ENCODE measurements at regions not wholly inside any gene's neighbourhood (a gene's known extent, or its start where the extent isn't known, plus 50 kb on each side); places are given as distances from the start of the nearest gene placed in this dataset.

DNA sequence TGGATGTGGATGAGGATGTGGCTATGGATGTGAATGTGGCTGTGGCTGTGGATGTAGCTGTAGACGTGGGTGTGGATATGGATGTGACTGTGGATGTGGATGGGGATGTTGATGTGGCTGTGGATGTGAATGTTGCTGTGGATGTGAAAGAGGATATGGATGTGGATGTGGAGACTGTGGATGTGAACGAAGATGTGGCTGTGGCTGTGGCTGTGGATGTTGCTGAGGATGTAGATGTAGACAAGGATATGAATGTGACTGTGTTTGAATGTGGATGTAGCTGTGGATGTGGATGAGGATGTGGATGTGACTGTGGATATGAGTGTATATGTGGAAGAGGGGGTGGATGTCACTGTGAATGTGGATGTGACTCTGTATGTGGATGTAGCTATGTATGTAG is 884.6 kb upstream of the CHAC2 start:
- DNase-seq (ENCODE audit: low spot score) = no peak
- Mint-ChIP-seq H3K4me1 (ENCODE audit: low read depth in 2 of 2) (no peaks in the 10 kb centered on the region), H3K9me3 (peaks cover 2% of the 10 kb centered on the region), H3K36me3 (no peaks in the 10 kb centered on the region), H3K27ac (no peak overlapping the region), H3K27me3 (no peaks in the 10 kb centered on the region), H3K4me3 (no peak overlapping the region)
- ATAC-seq = no peak

DNA sequence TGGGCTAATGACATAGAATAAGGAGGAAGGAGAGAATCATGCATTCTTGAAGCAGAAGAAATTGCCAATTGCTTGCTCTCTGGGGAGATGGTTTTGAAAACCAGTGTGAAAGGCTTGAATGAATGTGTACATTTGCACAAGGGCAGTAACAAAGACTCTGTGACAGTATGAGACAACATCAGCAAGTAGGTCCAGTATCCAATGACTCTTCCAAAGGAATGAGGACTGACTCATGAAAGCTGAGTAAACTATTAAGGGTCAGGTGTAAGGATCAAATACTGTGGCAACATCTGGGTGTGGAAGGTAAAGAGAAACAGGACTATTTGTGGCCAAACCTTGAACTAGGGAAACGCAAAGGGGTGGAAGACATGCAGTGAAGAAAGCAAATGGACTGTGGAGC is 886.0 kb upstream of the CHAC2 start:
- Mint-ChIP-seq H3K9me3 (peaks cover 2% of the 10 kb centered on the region), H3K36me3 (no peaks in the 10 kb centered on the region), H3K27me3 (no peaks in the 10 kb centered on the region), H3K4me1 (ENCODE audit: low read depth in 2 of 2) (no peaks in the 10 kb centered on the region), H3K27ac (no peak overlapping the region), H3K4me3 (no peak overlapping the region)
- ATAC-seq = no peak
- DNase-seq (ENCODE audit: low spot score) = no peak

DNA sequence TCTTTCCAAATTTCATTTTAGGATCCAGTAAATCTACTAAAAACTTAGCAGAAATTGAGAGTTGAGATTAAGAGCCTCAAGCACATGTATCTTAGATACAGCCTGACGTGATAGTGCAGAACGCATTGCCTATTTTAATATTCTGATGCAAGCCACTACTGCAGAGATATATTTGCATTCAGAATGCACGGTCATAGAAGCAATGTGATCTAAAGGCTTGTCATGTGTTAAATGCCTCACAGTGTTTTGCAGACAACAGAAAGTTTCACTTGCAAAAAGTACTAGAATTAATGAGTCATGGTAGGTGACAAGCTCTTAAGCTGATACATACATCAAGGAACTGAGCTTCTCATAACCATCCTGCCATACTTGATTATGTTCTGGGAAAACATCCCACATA is 886.7 kb upstream of the CHAC2 start:
- ATAC-seq = no peak
- no peaks in the 10 kb centered on the region for H3K27me3 Mint-ChIP-seq
- no peaks in the 10 kb centered on the region for H3K36me3 Mint-ChIP-seq
- no peak overlapping the region for H3K27ac Mint-ChIP-seq
- H3K9me3 Mint-ChIP-seq = peaks cover 3% of the 10 kb centered on the region
- H3K4me1 Mint-ChIP-seq (ENCODE audit: low read depth in 2 of 2) = no peaks in the 10 kb centered on the region
- DNase-seq (ENCODE audit: low spot score) = no peak
- H3K4me3 Mint-ChIP-seq = no peak overlapping the region

DNA sequence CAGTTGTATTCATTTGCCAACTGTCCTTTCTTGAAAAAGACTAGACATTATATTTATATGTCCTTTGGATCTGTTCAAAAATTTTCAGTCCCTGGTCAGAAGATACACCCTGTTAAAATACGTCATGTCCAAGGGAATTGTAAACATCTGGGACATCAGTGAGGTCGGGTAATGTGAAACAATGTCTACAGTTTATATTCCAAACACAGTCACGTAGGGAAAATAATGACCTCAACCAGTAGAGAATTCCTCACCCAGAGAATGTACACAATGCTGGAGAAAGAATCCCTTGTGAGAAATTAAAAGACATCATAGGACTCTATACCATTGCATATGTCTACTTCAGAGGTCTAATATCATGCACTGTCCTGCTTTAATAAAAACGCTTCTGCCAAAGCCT is 888.0 kb upstream of the CHAC2 start:
- DNase-seq (ENCODE audit: low spot score) = no peak
- Mint-ChIP-seq H3K4me1 (ENCODE audit: low read depth in 2 of 2) (no peaks in the 10 kb centered on the region), H3K9me3 (peaks cover 7% of the 10 kb centered on the region), H3K4me3 (no peak overlapping the region), H3K27ac (no peak overlapping the region), H3K27me3 (no peaks in the 10 kb centered on the region), H3K36me3 (no peaks in the 10 kb centered on the region)
- ATAC-seq = no peak

DNA sequence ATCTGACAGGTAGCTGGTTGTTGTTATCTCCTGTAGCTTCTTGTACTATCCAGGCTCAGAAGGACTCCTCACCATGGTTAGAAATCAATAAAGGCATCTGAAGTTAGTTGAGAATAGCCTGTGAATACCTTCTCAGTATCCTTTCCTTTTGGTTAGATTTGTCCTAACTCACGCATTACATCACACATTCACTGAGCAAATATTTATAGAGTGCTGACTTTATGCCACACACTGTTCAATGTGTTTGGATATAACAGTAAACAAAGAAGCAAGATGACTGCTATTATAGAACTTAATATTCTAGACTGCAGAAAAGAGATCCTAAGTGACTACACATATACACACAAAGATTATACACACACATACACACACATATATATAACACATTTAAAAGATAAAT is 889.9 kb upstream of the CHAC2 start:
- Mint-ChIP-seq H3K4me1 (ENCODE audit: low read depth in 2 of 2) (no peaks in the 10 kb centered on the region), H3K27ac (no peak overlapping the region), H3K27me3 (no peaks in the 10 kb centered on the region), H3K4me3 (no peak overlapping the region), H3K9me3 (peaks cover 7% of the 10 kb centered on the region), H3K36me3 (no peaks in the 10 kb centered on the region)
- no peak for ATAC-seq
- no peak for DNase-seq (ENCODE audit: low spot score)

DNA sequence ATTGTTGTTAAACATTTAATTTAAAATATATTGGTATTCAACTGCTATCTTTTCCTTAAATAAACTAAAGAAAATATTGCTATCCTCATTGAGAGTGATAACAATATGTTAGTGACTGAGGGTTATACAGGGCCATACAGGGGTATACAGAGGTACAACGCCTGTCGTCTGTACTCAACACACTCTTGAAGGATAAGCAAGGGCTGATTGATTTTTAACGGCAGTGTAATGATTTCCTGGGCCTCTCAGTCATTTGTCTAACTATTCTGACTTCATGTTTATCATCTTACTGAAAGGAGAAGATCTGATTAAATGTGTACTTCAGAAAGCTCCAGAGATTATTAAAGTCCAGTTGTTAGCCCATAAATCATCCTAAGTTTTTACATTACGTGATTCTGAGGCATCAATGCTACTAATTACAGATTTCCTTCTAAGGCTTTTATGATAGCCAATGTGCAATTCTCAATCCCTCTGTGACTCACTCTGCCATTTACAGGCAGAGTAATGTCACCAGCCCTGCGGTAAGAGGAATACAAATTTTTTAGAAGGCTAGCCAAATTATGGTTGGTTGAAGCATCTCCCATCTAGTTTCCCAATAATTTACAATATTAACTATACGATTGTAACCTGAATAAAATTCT is 893.0 kb upstream of the CHAC2 start:
- no peaks in the 10 kb centered on the region for H3K36me3 Mint-ChIP-seq
- ATAC-seq (no peak), DNase-seq (ENCODE audit: low spot score) (no peak)
- no peak overlapping the region for H3K27ac Mint-ChIP-seq
- no peaks in the 10 kb centered on the region for H3K27me3 Mint-ChIP-seq
- H3K4me1 Mint-ChIP-seq (ENCODE audit: low read depth in 2 of 2) = no peaks in the 10 kb centered on the region
- H3K9me3 Mint-ChIP-seq = peaks cover 7% of the 10 kb centered on the region
- no peak overlapping the region for H3K4me3 Mint-ChIP-seq

DNA sequence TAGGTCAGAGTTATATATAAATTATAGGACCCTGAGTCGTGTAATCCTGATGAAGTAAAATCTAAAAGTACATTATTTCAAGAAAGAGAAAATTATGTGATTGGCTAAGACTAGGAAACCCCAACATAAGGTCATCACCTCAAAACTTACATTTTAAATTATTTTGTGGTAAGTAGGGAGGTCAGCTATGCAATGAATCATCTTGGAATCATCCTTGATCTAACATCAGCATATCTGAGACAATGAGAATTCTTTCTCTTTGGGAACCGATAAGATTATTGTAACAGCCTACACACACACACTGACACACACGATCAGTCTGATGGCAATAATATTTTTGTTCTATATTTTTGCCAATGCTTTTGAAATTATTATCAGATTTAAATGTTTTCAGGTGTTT is 904.8 kb upstream of the CHAC2 start:
- H3K4me3 Mint-ChIP-seq = no peak overlapping the region
- DNase-seq (ENCODE audit: low spot score) (no peak), ATAC-seq (no peak)
- H3K27me3 Mint-ChIP-seq = no peaks in the 10 kb centered on the region
- H3K36me3 Mint-ChIP-seq = peaks cover 5% of the 10 kb centered on the region
- peaks cover 7% of the 10 kb centered on the region for H3K9me3 Mint-ChIP-seq
- H3K4me1 Mint-ChIP-seq (ENCODE audit: low read depth in 2 of 2) = no peaks in the 10 kb centered on the region
- no peak overlapping the region for H3K27ac Mint-ChIP-seq

DNA sequence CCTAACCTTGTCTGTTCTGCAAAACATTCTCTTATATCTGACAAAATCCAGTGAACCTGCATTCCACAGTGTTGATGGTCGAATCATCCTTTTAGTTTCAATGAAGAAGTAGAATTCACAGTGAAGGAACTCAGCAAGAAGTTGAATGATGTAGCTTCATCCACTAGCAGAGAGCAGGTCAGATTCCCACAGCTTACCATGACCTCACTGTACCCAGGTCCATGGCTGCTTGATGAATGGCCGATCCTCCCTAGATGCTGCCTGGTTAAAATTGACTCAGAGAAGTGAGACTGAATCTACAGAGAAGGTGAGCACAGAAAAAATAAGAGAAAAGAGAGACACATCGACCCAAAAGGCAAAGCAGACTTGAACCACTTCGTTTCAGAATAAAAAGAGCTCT is 906.0 kb upstream of the CHAC2 start:
- H3K27me3 Mint-ChIP-seq = no peaks in the 10 kb centered on the region
- no peaks in the 10 kb centered on the region for H3K4me1 Mint-ChIP-seq (ENCODE audit: low read depth in 2 of 2)
- H3K9me3 Mint-ChIP-seq = peaks cover 7% of the 10 kb centered on the region
- peaks cover 5% of the 10 kb centered on the region for H3K36me3 Mint-ChIP-seq
- no peak overlapping the region for H3K27ac Mint-ChIP-seq
- H3K4me3 Mint-ChIP-seq = no peak overlapping the region
- ATAC-seq = no peak
- DNase-seq (ENCODE audit: low spot score) = no peak

DNA sequence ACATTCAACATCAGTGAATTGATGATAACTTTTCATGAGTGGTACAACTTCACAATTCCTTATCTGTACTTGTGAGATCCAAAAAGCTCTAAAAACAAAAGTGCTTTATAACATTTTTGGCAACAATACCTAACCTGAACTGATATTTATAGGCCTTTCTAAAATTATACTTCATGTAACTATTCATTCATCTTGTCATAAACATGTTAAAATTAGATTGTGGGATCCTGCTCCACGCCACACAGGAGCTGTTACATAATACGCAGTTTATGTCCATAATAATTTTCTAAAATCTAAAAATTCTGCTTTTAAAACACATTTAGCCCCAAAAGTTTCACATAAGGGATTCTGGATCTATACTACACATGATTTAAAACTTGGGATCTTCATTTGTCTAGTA is 908.5 kb upstream of the CHAC2 start:
- no peaks in the 10 kb centered on the region for H3K4me1 Mint-ChIP-seq (ENCODE audit: low read depth in 2 of 2)
- ATAC-seq = no peak
- no peak overlapping the region for H3K4me3 Mint-ChIP-seq
- no peak for DNase-seq (ENCODE audit: low spot score)
- no peak overlapping the region for H3K27ac Mint-ChIP-seq
- H3K9me3 Mint-ChIP-seq = peaks cover 7% of the 10 kb centered on the region
- no peaks in the 10 kb centered on the region for H3K27me3 Mint-ChIP-seq
- peaks cover 5% of the 10 kb centered on the region for H3K36me3 Mint-ChIP-seq

DNA sequence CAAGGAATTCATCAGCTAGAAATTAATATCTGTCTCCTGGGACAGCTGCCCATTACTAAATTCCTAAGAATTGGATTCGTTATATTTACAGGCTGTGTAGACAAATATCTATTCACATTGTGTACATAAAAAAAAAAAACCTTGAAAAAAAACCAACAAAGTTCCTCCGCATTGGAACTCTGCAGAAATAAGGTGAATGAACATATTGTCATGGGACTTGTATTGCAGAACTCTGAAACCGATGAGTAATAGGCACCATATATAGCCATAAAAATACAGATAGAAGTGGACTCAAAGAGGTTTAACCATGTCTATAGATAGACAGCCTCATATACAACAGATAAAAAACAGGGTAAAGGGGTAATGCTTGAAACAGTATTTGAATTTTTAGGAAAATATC is 909.9 kb upstream of the CHAC2 start:
- Mint-ChIP-seq H3K4me3 (no peak overlapping the region), H3K27ac (no peak overlapping the region), H3K4me1 (ENCODE audit: low read depth in 2 of 2) (no peaks in the 10 kb centered on the region), H3K36me3 (peaks cover 11% of the 10 kb centered on the region), H3K27me3 (no peaks in the 10 kb centered on the region), H3K9me3 (peaks cover 12% of the 10 kb centered on the region)
- no peak for ATAC-seq
- no peak for DNase-seq (ENCODE audit: low spot score)

DNA sequence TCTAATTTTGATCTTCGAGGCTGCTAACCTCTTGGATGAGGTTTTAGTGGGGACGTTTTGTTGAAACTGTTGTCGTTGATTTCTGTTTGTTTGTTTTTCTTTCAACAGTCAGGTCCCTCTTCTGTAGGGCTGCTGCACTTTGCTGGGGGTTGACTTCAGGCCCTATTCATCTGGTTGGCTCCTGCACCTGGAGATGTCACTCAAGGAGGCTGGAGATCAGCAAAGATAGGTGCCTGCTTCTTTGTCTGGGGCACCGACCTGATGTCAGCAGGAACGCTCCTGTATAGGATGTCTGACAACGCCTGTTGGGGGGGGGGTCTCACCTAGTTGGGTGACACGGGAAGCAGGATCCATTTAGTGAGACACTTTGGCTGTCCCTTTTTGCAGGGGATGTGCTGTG is 915.6 kb upstream of the CHAC2 start:
- Mint-ChIP-seq H3K36me3 (peaks cover 33% of the 10 kb centered on the region), H3K4me1 (ENCODE audit: low read depth in 2 of 2) (no peaks in the 10 kb centered on the region), H3K27me3 (no peaks in the 10 kb centered on the region), H3K9me3 (peaks cover 35% of the 10 kb centered on the region), H3K4me3 (no peak overlapping the region), H3K27ac (no peak overlapping the region)
- no peak for ATAC-seq
- no peak for DNase-seq (ENCODE audit: low spot score)

DNA sequence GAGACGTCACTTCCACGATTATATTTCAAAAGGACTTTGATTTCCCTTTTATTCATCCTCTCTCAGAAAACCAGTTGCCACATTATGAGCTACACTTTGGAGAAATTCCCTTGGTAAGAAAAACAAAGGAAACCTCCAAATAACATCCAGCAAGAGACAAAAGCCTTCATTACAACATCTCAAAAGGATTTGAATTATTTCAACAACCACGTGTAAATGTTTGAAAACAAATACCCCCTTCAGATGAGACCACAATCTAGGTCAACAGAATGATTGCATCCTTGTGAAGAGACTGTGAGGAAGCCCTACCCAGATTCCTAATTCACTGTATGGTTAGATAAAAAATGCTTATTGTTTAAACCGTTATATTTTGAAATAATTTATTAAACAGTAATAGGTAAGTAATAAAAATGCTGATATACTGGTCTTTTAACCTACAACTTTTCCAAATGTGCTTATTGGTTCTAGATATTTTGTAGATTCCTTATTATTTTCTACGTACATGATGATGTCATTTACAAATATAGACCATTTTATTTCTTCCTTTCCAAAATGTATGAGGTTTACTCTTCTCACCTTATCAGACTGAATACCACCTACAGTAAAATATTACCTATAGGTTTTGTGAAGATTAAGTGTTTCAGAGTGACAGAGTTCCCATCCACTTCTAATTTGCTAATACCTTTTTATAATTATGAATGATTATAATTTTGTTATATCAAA is 922.7 kb upstream of the CHAC2 start:
- Mint-ChIP-seq H3K36me3 (peaks cover 8% of the 10 kb centered on the region), H3K27me3 (no peaks in the 10 kb centered on the region), H3K4me1 (ENCODE audit: low read depth in 2 of 2) (no peaks in the 10 kb centered on the region), H3K4me3 (no peak overlapping the region), H3K27ac (no peak overlapping the region), H3K9me3 (peaks cover 13% of the 10 kb centered on the region)
- DNase-seq (ENCODE audit: low spot score) (no peak), ATAC-seq (no peak)

DNA sequence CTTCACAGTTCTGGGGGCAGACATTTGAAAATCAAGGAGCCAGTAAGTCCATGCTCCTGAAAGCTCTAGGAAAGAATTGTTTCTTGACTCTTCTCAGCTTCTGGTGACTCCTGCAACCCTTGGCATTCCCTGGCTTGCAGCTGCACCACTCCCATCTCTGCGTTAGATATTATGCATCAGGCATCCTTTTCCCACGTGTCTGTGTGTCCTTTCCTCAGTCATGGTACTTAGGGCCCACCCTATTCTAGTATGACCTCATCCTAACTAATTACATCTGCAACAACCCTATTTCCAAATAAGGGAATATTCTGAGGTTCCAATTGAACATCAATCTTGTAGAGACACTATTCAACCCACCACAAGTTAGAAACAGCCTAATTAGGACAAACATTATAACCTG is 931.7 kb upstream of the CHAC2 start:
- DNase-seq (ENCODE audit: low spot score) (no peak), ATAC-seq (no peak)
- Mint-ChIP-seq H3K4me1 (ENCODE audit: low read depth in 2 of 2) (no peaks in the 10 kb centered on the region), H3K9me3 (peaks cover 16% of the 10 kb centered on the region), H3K4me3 (no peak overlapping the region), H3K36me3 (peaks cover 6% of the 10 kb centered on the region), H3K27me3 (no peaks in the 10 kb centered on the region), H3K27ac (no peak overlapping the region)

DNA sequence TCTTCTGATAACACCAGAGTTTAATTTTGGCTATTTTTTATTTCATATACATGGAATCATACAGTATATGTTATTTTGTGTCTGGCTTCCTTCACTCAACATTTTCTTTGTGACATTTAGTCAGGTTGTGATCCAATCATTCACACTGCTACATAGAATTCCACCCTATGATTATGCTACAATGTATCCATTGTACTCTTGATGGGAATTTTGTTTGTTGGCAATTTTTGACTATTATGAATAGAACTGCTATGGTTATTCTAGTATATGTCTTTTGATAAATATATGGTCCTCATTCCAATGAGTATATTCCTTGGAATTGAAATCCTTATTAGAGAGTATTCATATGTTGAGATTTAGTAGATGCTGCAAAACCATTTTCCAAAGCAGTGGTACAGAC is 936.4 kb upstream of the CHAC2 start:
- H3K27ac Mint-ChIP-seq = no peak overlapping the region
- DNase-seq (ENCODE audit: low spot score) (no peak), ATAC-seq (no peak)
- H3K4me1 Mint-ChIP-seq (ENCODE audit: low read depth in 2 of 2) = no peaks in the 10 kb centered on the region
- no peaks in the 10 kb centered on the region for H3K27me3 Mint-ChIP-seq
- peaks cover 13% of the 10 kb centered on the region for H3K9me3 Mint-ChIP-seq
- H3K4me3 Mint-ChIP-seq = no peak overlapping the region
- no peaks in the 10 kb centered on the region for H3K36me3 Mint-ChIP-seq

DNA sequence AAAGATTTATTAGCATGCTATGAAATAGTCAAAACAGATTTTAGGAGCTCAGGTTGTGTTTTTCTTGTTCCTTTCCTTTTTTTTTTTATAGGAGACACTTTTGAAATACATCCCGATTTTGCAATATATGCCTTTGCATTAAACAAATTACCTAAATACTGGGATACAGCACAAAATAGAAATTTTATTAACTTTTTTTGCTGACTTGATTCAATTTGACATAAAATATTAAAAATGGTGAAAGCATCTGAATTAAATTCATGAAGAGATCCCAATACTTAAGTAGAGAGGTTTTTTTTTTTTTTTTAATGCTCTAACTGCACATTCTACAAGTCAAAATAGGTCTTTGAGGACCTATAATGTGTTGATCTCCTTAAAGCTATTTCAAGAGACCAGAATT is 939.5 kb upstream of the CHAC2 start:
- Mint-ChIP-seq H3K4me3 (no peak overlapping the region), H3K27ac (no peak overlapping the region), H3K9me3 (peaks cover 18% of the 10 kb centered on the region), H3K4me1 (ENCODE audit: low read depth in 2 of 2) (no peaks in the 10 kb centered on the region), H3K27me3 (no peaks in the 10 kb centered on the region), H3K36me3 (no peaks in the 10 kb centered on the region)
- ATAC-seq (no peak), DNase-seq (ENCODE audit: low spot score) (no peak)

Measured in natural killer cell treated with Interleukin-12 subunit alpha and Interleukin-12 subunit beta and Interleukin-15 and Interleukin-18, amount 100 ng/mL, for 72 hours (primary cell).